H1 (cell line): ENCODE measurements at regions not wholly inside any gene's neighbourhood (a gene's known extent, or its start where the extent isn't known, plus 50 kb on each side); places are given as distances from the start of the nearest gene placed in this dataset.

Source experiments
- CTCF ChIA-PET: fragments of 300-600 bp; sonication (Branson Sonifier 250); formaldehyde crosslinking; loops from one replicate; lab custom pipeline; 2021; ENCODE audit not compliant: partially characterized antibody; lab: Charles Lee
- POLR2A ChIA-PET: fragments of 300-600 bp; sonication (Branson Sonifier 250); formaldehyde crosslinking; loops from one replicate; lab custom pipeline; 2021; ENCODE audit warnings: inconsistent platforms; ENCODE audit not compliant: partially characterized antibody; lab: Charles Lee
- DNase-seq, 2 experiments: peaks; one replicate each; pipeline versions ENCODE4 v3.0.0 to v3.0.0-alpha.2; 2010 to 2022; ENCODE audit warnings: low spot score in 2 of 2, low read depth in 1 of 2, mixed read lengths in 1 of 2
- FAIRE-seq: peaks from 2 replicates; lab custom pipeline; 2011; peaks lifted over from hg19 to GRCh38; lab: Jason Lieb, UNC
- H2AFZ ChIP-seq: 2 replicates; pipeline ENCODE4 v1.8.1; 2012; ENCODE audit warnings: low read length, inconsistent platforms
- H2AK5ac ChIP-seq: 2 replicates; pipeline ENCODE4 v1.6.1; 2013; ENCODE audit warnings: low read depth, low read length
- H2BK120ac ChIP-seq: replicated peaks from 2 replicates; pipeline ENCODE3; 2013; ENCODE audit warnings: low read depth, low read length, inconsistent platforms
- H2BK12ac ChIP-seq: 2 replicates; pipeline ENCODE4 v1.6.1; 2013; ENCODE audit warnings: low read depth, low read length
- H2BK15ac ChIP-seq: 2 replicates; pipeline ENCODE4 v1.6.1; 2013; ENCODE audit warnings: low read length
- H2BK20ac ChIP-seq: 2 replicates; pipeline ENCODE4 v1.6.1; 2013; ENCODE audit warnings: low read length
- H2BK5ac ChIP-seq: 2 replicates; pipeline ENCODE4 v1.6.1; 2013; ENCODE audit warnings: low read depth, low read length
- H3K14ac ChIP-seq: 2 replicates; pipeline ENCODE4 v1.6.1; 2013; ENCODE audit warnings: inconsistent platforms; ENCODE audit not compliant: insufficient read length
- H3K18ac ChIP-seq: 2 replicates; pipeline ENCODE4 v1.6.1; 2013; ENCODE audit warnings: low read length; ENCODE audit errors: extremely low read depth
- H3K23ac ChIP-seq: 2 replicates; pipeline ENCODE4 v1.6.1; 2013; ENCODE audit warnings: inconsistent platforms; ENCODE audit not compliant: insufficient read length
- H3K23me2 ChIP-seq: 2 replicates; pipeline ENCODE4 v1.6.1; 2013; ENCODE audit warnings: low read depth, low read length
- H3K27ac ChIP-seq: 2 replicates; pipeline ENCODE4 v1.6.1; 2011; ENCODE audit warnings: low read depth, low read length, inconsistent platforms
- H3K27me3 ChIP-seq, 4 experiments: replicated peaks in 1 of 4; 1 replicate in 1 of 4; 2 replicates in 3 of 4; pipeline versions ENCODE4 v1.6.1 to v1.8.1; 2011 to 2013; ENCODE audit warnings: low read length in 3 of 4, mild to moderate bottlenecking in 3 of 4, inconsistent platforms in 2 of 4, mixed read lengths in 2 of 4, moderate library complexity in 1 of 4; ENCODE audit not compliant: control insufficient read depth in 3 of 4, insufficient read depth in 3 of 4; ENCODE audit errors: extremely low read depth in 1 of 4
- H3K36me3 ChIP-seq, 4 experiments: 2 replicates each; pipeline versions ENCODE4 v1.6.1 to v1.8.1; 2011 to 2013; ENCODE audit warnings: mild to moderate bottlenecking in 4 of 4, low read length in 3 of 4, moderate library complexity in 2 of 4, control low read depth in 1 of 4, inconsistent platforms in 1 of 4; ENCODE audit not compliant: insufficient read depth in 4 of 4, control insufficient read depth in 2 of 4
- H3K4ac ChIP-seq: replicated peaks from 2 replicates; pipeline ENCODE3; 2013; ENCODE audit warnings: low read length, low read depth, mixed read lengths, inconsistent platforms; ENCODE audit not compliant: insufficient read length
- H3K4me1 ChIP-seq, 4 experiments: replicated peaks in 1 of 4; 1 replicate in 1 of 4; 2 replicates in 3 of 4; pipeline versions ENCODE4 v1.6.1 to v1.8.1; 2011 to 2013; ENCODE audit warnings: low read length in 3 of 4, inconsistent platforms in 2 of 4, mixed read lengths in 1 of 4; ENCODE audit not compliant: insufficient read depth in 4 of 4, control insufficient read depth in 3 of 4
- H3K4me2 ChIP-seq, 2 experiments: 2 replicates each; pipeline versions ENCODE4 v1.6.1 to v1.8.1; 2011 to 2013; ENCODE audit warnings: low read depth in 2 of 2, low read length in 2 of 2, control low read depth in 1 of 2, inconsistent platforms in 1 of 2, mild to moderate bottlenecking in 1 of 2; ENCODE audit not compliant: insufficient read depth in 1 of 2
- H3K4me3 ChIP-seq, 4 experiments: fragments of 200-600, 300-600 bp in 1 of 4; sonication (generic), shearing (Covaris generic), sonication (Bioruptor Twin) in 1 of 4; 2 replicates each; pipeline versions ENCODE4 v1.5.1 to v1.8.1; 2011 to 2016; ENCODE audit warnings: low read length in 4 of 4, low read depth in 3 of 4, control low read depth in 2 of 4, inconsistent platforms in 2 of 4, mild to moderate bottlenecking in 2 of 4, mixed read lengths in 1 of 4, moderate library complexity in 1 of 4; ENCODE audit not compliant: insufficient read depth in 2 of 4; ENCODE audit errors: extremely low read depth in 1 of 4
- H3K56ac ChIP-seq: replicated peaks from 2 replicates; pipeline ENCODE3; 2013; ENCODE audit warnings: low read depth, mild to moderate bottlenecking, mixed read lengths, low read length, inconsistent platforms; ENCODE audit not compliant: insufficient read length
- H3K79me1 ChIP-seq: 2 replicates; pipeline ENCODE4 v1.6.1; 2013; ENCODE audit warnings: low read depth, low read length, control low read depth
- H3K79me2 ChIP-seq, 2 experiments: 2 replicates each; pipeline versions ENCODE4 v1.6.1 to v1.8.1; 2012 to 2013; ENCODE audit warnings: low read length in 2 of 2, mild to moderate bottlenecking in 2 of 2, inconsistent platforms in 1 of 2; ENCODE audit not compliant: insufficient read depth in 2 of 2, control insufficient read depth in 1 of 2
- H3K9ac ChIP-seq, 4 experiments: replicated peaks in 1 of 4; 1 replicate in 1 of 4; 2 replicates in 3 of 4; pipeline versions ENCODE4 v1.6.1 to v1.8.1; 2011 to 2013; ENCODE audit warnings: low read depth in 3 of 4, low read length in 3 of 4, control low read depth in 2 of 4, mild to moderate bottlenecking in 2 of 4, moderate library complexity in 2 of 4, inconsistent platforms in 1 of 4; ENCODE audit errors: extremely low read depth in 1 of 4
- H3K9me3 ChIP-seq, 2 experiments: 2 replicates each; pipeline versions ENCODE4 v1.6.1 to v1.8.1; 2012 to 2013; ENCODE audit warnings: mild to moderate bottlenecking in 2 of 2, moderate library complexity in 2 of 2, control low read depth in 1 of 2, inconsistent platforms in 1 of 2, low read depth in 1 of 2, low read length in 1 of 2, mixed read lengths in 1 of 2; ENCODE audit not compliant: insufficient read depth in 2 of 2
- H4K20me1 ChIP-seq, 2 experiments: replicated peaks in 1 of 2; 2 replicates each; pipeline versions ENCODE3 to v1.8.1; 2011 to 2013; ENCODE audit warnings: inconsistent platforms in 2 of 2, low read length in 2 of 2, mild to moderate bottlenecking in 1 of 2; ENCODE audit not compliant: insufficient read depth in 2 of 2, control insufficient read depth in 1 of 2
- H4K5ac ChIP-seq: 2 replicates; pipeline ENCODE4 v1.6.1; 2013; ENCODE audit warnings: low read length, low read depth, mixed read lengths, inconsistent platforms; ENCODE audit not compliant: insufficient read length
- H4K8ac ChIP-seq: 2 replicates; pipeline ENCODE4 v1.8.0; 2013; ENCODE audit warnings: mild to moderate bottlenecking, moderate library complexity, low read length, inconsistent platforms; ENCODE audit not compliant: insufficient read depth; ENCODE audit errors: extremely low read depth
- H4K91ac ChIP-seq: replicated peaks from 2 replicates; pipeline ENCODE3; 2013; ENCODE audit warnings: low read length, mixed read lengths, inconsistent platforms; ENCODE audit not compliant: insufficient read length
- ASH2L ChIP-seq: fragments of 200-600, 300-600 bp; sonication (generic); IDR thresholded peaks from one replicate; pipeline ENCODE4 v1.7.1; 2017; ENCODE audit warnings: low read length
- CBX5 ChIP-seq: fragments of 300-800, 300-1000 bp; sonication (generic); IDR thresholded peaks from 2 replicates; pipeline ENCODE4 v1.7.1; 2016; ENCODE audit warnings: antibody characterized with exemption, low read length, low read depth
- CHD1 ChIP-seq: IDR thresholded peaks from 2 replicates; pipeline ENCODE4 v1.6.1; 2012; ENCODE audit warnings: low read depth, low read length, improper control_type of control experiment
- E2F6 ChIP-seq: IDR thresholded peaks from 2 replicates; pipeline ENCODE4 v1.6.1; 2012; ENCODE audit warnings: inconsistent platforms
- HDAC2 ChIP-seq, 2 experiments: fragments of 300-600 bp in 1 of 2; sonication (generic) in 1 of 2; IDR thresholded peaks; 2 replicates each; pipeline ENCODE4 v1.6.1; 2011 to 2012; ENCODE audit warnings: low read depth in 2 of 2, low read length in 2 of 2, mild to moderate bottlenecking in 2 of 2, moderate library complexity in 2 of 2, borderline replicate concordance in 1 of 2, inconsistent platforms in 1 of 2
- JUN ChIP-seq: IDR thresholded peaks from 2 replicates; pipeline ENCODE4 v1.6.1; 2011; ENCODE audit warnings: low read depth, mild to moderate bottlenecking, improper control_type of control experiment, low read length
- JUND ChIP-seq: IDR thresholded peaks from 2 replicates; pipeline ENCODE4 v1.6.1; 2011; ENCODE audit warnings: mild to moderate bottlenecking, improper control_type of control experiment, low read length
- KDM4A ChIP-seq: IDR thresholded peaks from one replicate; pipeline ENCODE4 v1.7.1; 2012; ENCODE audit warnings: low read depth, mild to moderate bottlenecking, moderate library complexity, low read length, inconsistent platforms; ENCODE audit not compliant: severe bottlenecking
- MAFK ChIP-seq: IDR thresholded peaks from 2 replicates; pipeline ENCODE4 v1.6.1; 2012; ENCODE audit warnings: low read depth, mild to moderate bottlenecking, improper control_type of control experiment, low read length
- POU5F1 ChIP-seq: IDR thresholded peaks from 2 replicates; pipeline ENCODE4 v1.6.1; 2011; ENCODE audit warnings: low read depth, mild to moderate bottlenecking, low read length, moderate library complexity
- RFX5 ChIP-seq: IDR thresholded peaks from 2 replicates; pipeline ENCODE4 v1.6.1; 2011; ENCODE audit warnings: low read depth, low read length, improper control_type of control experiment, borderline replicate concordance
- SAP30 ChIP-seq: fragments of 300-600 bp; sonication (generic); IDR thresholded peaks from 2 replicates; pipeline ENCODE4 v1.7.1; 2012; ENCODE audit warnings: low read length, moderate library complexity, mild to moderate bottlenecking, inconsistent platforms; ENCODE audit not compliant: insufficient read depth, insufficient replicate concordance
- SP4 ChIP-seq: IDR thresholded peaks from 2 replicates; pipeline ENCODE4 v1.6.1; 2012; ENCODE audit warnings: low read length, inconsistent platforms
- WGBS, 2 experiments: shearing (Covaris generic) in 1 of 2; methylation state at CpG; one replicate each; pipeline versions ENCODE4 v1.1.6 to v1.1.7; 2013 to 2015; ENCODE audit warnings: low lambda C conversion rate in 2 of 2, mixed read lengths in 2 of 2, inconsistent platforms in 1 of 2, low coverage in 1 of 2, missing lambda C conversion rate in 1 of 2; ENCODE audit not compliant: insufficient replicate concordance in 2 of 2, insufficient coverage in 1 of 2, insufficient read length in 1 of 2; ENCODE audit errors: extremely low coverage in 1 of 2, missing lambda C conversion rate in 1 of 2; 5-methylcytosine and 5-hydroxymethylcytosine counted together
- TF ChIP-seq, protein P1 (sequence below): IDR thresholded peaks from 2 replicates; pipeline ENCODE4 v1.6.1; 2011; ENCODE audit warnings: low read depth, mild to moderate bottlenecking, low read length; ENCODE audit not compliant: insufficient read depth

- Histone ChIP-seq H3K23ac (no peak overlapping the region), H3K9ac (no peak overlapping the region), H3K79me1 (no peaks in the 10 kb centered on the region), H3K4me2 (no peak overlapping the region), H3K4me1 (no peaks in the 10 kb centered on the region), H2BK15ac (no peak overlapping the region), H3K18ac (no peak overlapping the region), H4K5ac (no peak overlapping the region), H3K36me3 (no peaks in the 10 kb centered on the region), H2BK5ac (no peak overlapping the region), H3K23me2 (peaks cover 2% of the 10 kb centered on the region; the same call in 1 of the 2 replicates), H3K9me3 (no peaks in the 10 kb centered on the region), H2AFZ (no peak overlapping the region), H4K8ac (no peak overlapping the region), H4K91ac (no peak overlapping the region), H2BK12ac (no peak overlapping the region), H3K79me2 (no peaks in the 10 kb centered on the region), H4K20me1 (no peaks in the 10 kb centered on the region), H3K27me3 (peaks cover 0 to 1% (median 0%) of the 10 kb centered on the region in 4 experiments; a peak in 1 of 7 replicates), H3K4me3 (no peak overlapping the region), H2BK20ac (no peak overlapping the region), H3K14ac (no peak overlapping the region)
- DNase-seq: no peak
- POLR2A ChIA-PET: no interaction called here
- CTCF ChIA-PET: no interaction called here
- FAIRE-seq: no peak
- WGBS, 2 experiments: 91% methylated on average over 2 of the region's 2 CpGs; no CpG with 5 or more reads in 1 of the 2 experiments
- TF ChIP-seq MAFK (no peak), ASH2L (no peak), RFX5 (no peak), JUN (no peak), HDAC2 (IDR thresholded peaks at IDR 0.05; ENCODE audit: borderline replicate concordance in 1 of 2, low read depth in 2 of 2, low read length in 2 of 2) (no peak), CBX5 (no peak), JUND (no peak), SAP30 (no peak), E2F6 (no peak), POU5F1 (no peak), CHD1 (no peak), SP4 (no peak), KDM4A (no peak)
- TF ChIP-seq, protein P1, sequence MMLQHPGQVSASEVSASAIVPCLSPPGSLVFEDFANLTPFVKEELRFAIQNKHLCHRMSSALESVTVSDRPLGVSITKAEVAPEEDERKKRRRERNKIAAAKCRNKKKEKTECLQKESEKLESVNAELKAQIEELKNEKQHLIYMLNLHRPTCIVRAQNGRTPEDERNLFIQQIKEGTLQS: no peak
- TF ChIP-seq, all 59 proteins: peak for 0
- H3K4ac ChIP-seq: no peak overlapping the region
- H3K56ac ChIP-seq: no peak overlapping the region
- H2AK5ac ChIP-seq: no peak overlapping the region
- no peak overlapping the region for H2BK120ac ChIP-seq
- no peak overlapping the region for H3K27ac ChIP-seq
Observed at GRCh38 chr13:91072486-91072885, 275.0 kb upstream of the MIR17HG start.
